ENCODE measurements at regions not wholly inside any gene's neighbourhood (a gene's known extent, or its start where the extent isn't known, plus 50 kb on each side); places are given as distances from the start of the nearest gene placed in this dataset.

- no peak overlapping the region for H3K4me3 ChIP-seq (ENCODE audit: control insufficient read depth in 2 of 3, extremely low read depth in 1 of 3, insufficient read depth in 2 of 3, low read depth in 1 of 3, low read length in 3 of 3)
- H4K20me1 ChIP-seq (ENCODE audit: control insufficient read depth, extremely low read depth, insufficient read depth, low read length), result no peaks in the 10 kb centered on the region
- peaks cover under 1% of the 10 kb centered on the region for H3K4me1 ChIP-seq (ENCODE audit: control insufficient read depth, extremely low read depth, insufficient read depth, low read length)
- no peak overlapping the region for H3K27ac ChIP-seq (ENCODE audit: control insufficient read depth, insufficient read depth, low read length)
- no peaks in the 10 kb centered on the region for H3K79me2 ChIP-seq (ENCODE audit: control insufficient read depth, insufficient read depth, low read length)
- no peak overlapping the region for H2AFZ ChIP-seq (ENCODE audit: control insufficient read depth, low read length)
- no peaks in the 10 kb centered on the region for H3K9me3 ChIP-seq (ENCODE audit: control insufficient read depth, low read depth, low read length)
- FAIRE-seq (no peak), DNase-seq (ENCODE audit: low read depth, low spot score) (no peak)
- H3K36me3 ChIP-seq (ENCODE audit: control insufficient read depth in 2 of 2, extremely low read depth in 1 of 2, insufficient read depth in 2 of 2, low read length in 2 of 2), result no peaks in the 10 kb centered on the region
- TF ChIP-seq EZH2 (IDR thresholded peaks at IDR 0.05; ENCODE audit: low read length) (no peak), CTCF (optimal IDR thresholded peaks at IDR 0.05 in 1 of 3, IDR thresholded peaks at IDR 0.05 in 1 of 3, conservative IDR thresholded peaks at IDR 0.05 in 1 of 3; ENCODE audit: extremely low read depth in 1 of 3, insufficient read depth in 2 of 3, low read length in 3 of 3) (no peak)
- no peak overlapping the region for H3K9ac ChIP-seq (ENCODE audit: control insufficient read depth, extremely low read depth, insufficient read depth, low read length)
- H3K9me1 ChIP-seq (ENCODE audit: control insufficient read depth, extremely low read depth, insufficient read depth, low read length), result no peaks in the 10 kb centered on the region
- dilution Hi-C loops (cut with MboI; ENCODE audit: extremely low pct_ligation_motif_present, low sequenced_read_pairs), result no loop called here
- no peak overlapping the region for H3K4me2 ChIP-seq (ENCODE audit: control insufficient read depth, extremely low read depth, insufficient read depth, low read depth, low read length)
- no peaks in the 10 kb centered on the region for H3K27me3 ChIP-seq (ENCODE audit: control insufficient read depth, extremely low read depth, insufficient read depth, low read length)
Observed at GRCh38 chr4:44538534-44538933, 89.9 kb upstream of the KCTD8 start.

GRCh38 chr4:44535981-44536380, 87.4 kb upstream of the KCTD8 start:
- TF ChIP-seq EZH2 (IDR thresholded peaks at IDR 0.05; ENCODE audit: low read length), result no peak
- TF ChIP-seq CTCF (optimal IDR thresholded peaks at IDR 0.05 in 1 of 3, IDR thresholded peaks at IDR 0.05 in 1 of 3, conservative IDR thresholded peaks at IDR 0.05 in 1 of 3; ENCODE audit: extremely low read depth in 1 of 3, insufficient read depth in 2 of 3, low read length in 3 of 3), result no peak
- H3K4me2 ChIP-seq (ENCODE audit: control insufficient read depth, extremely low read depth, insufficient read depth, low read depth, low read length), result no peak overlapping the region
- H3K79me2 ChIP-seq (ENCODE audit: control insufficient read depth, insufficient read depth, low read length), result no peaks in the 10 kb centered on the region
- no peaks in the 10 kb centered on the region for H3K27me3 ChIP-seq (ENCODE audit: control insufficient read depth, extremely low read depth, insufficient read depth, low read length)
- H4K20me1 ChIP-seq (ENCODE audit: control insufficient read depth, extremely low read depth, insufficient read depth, low read length), result no peaks in the 10 kb centered on the region
- H3K9ac ChIP-seq (ENCODE audit: control insufficient read depth, extremely low read depth, insufficient read depth, low read length), result no peak overlapping the region
- no peaks in the 10 kb centered on the region for H3K36me3 ChIP-seq (ENCODE audit: control insufficient read depth in 2 of 2, extremely low read depth in 1 of 2, insufficient read depth in 2 of 2, low read length in 2 of 2)
- FAIRE-seq (no peak), DNase-seq (ENCODE audit: low read depth, low spot score) (no peak)
- no peak overlapping the region for H3K4me3 ChIP-seq (ENCODE audit: control insufficient read depth in 2 of 3, extremely low read depth in 1 of 3, insufficient read depth in 2 of 3, low read depth in 1 of 3, low read length in 3 of 3)
- H3K9me3 ChIP-seq (ENCODE audit: control insufficient read depth, low read depth, low read length), result no peaks in the 10 kb centered on the region
- no peak overlapping the region for H2AFZ ChIP-seq (ENCODE audit: control insufficient read depth, low read length)
- H3K9me1 ChIP-seq (ENCODE audit: control insufficient read depth, extremely low read depth, insufficient read depth, low read length), result no peaks in the 10 kb centered on the region
- H3K4me1 ChIP-seq (ENCODE audit: control insufficient read depth, extremely low read depth, insufficient read depth, low read length), result peaks cover 7% of the 10 kb centered on the region
- dilution Hi-C loops (cut with MboI; ENCODE audit: extremely low pct_ligation_motif_present, low sequenced_read_pairs), result no loop called here
- no peak overlapping the region for H3K27ac ChIP-seq (ENCODE audit: control insufficient read depth, insufficient read depth, low read length)

Measured in keratinocyte (primary cell).